MM.1S (cell line): ENCODE measurements at regions not wholly inside any gene's neighbourhood (a gene's known extent, or its start where the extent isn't known, plus 50 kb on each side); places are given as distances from the start of the nearest gene placed in this dataset.

Experiments used
- DNase-seq: peaks from one replicate; pipeline ENCODE4 v3.0.0-alpha.2; 2015
- H2AFZ ChIP-seq: fragments of 300-600 bp; sonication (generic); 2 replicates; pipeline ENCODE4 v1.6.0; 2016; ENCODE audit warnings: antibody characterized with exemption, low read length
- H3F3A ChIP-seq: fragments of 300-600 bp; sonication (generic); 2 replicates; pipeline ENCODE4 v1.6.1; 2016; ENCODE audit warnings: mild to moderate bottlenecking, antibody characterized with exemption, low read length, moderate library complexity, mixed read lengths; ENCODE audit not compliant: insufficient read depth
- H3K27ac ChIP-seq: fragments of 300-600 bp; sonication (generic); 2 replicates; pipeline ENCODE4 v1.5.1; 2016; ENCODE audit warnings: mild to moderate bottlenecking, low read length
- H3K27me3 ChIP-seq: fragments of 300-600 bp; sonication (generic); replicated peaks from 2 replicates; pipeline ENCODE4 v1.6.0; 2016; ENCODE audit warnings: low read length; ENCODE audit not compliant: insufficient read depth
- H3K36me3 ChIP-seq: fragments of 300-600 bp; sonication (generic); replicated peaks from 2 replicates; pipeline ENCODE4 v1.6.1; 2016; ENCODE audit warnings: mild to moderate bottlenecking, low read length, mixed read lengths; ENCODE audit not compliant: insufficient read depth
- H3K4me1 ChIP-seq: fragments of 300-600 bp; sonication (generic); 2 replicates; pipeline ENCODE4 v1.6.1; 2016; ENCODE audit warnings: low read length, mixed read lengths
- H3K4me2 ChIP-seq: fragments of 300-600 bp; sonication (generic); 2 replicates; pipeline ENCODE4 v1.6.0; 2016; ENCODE audit warnings: low read depth, low read length
- H3K4me3 ChIP-seq: fragments of 300-600 bp; sonication (generic); 2 replicates; pipeline ENCODE4 v1.5.1; 2016; ENCODE audit warnings: low read length, mixed read lengths
- H3K79me2 ChIP-seq: fragments of 300-600 bp; sonication (generic); 2 replicates; pipeline ENCODE4 v1.6.1; 2016; ENCODE audit warnings: mixed run types, low read length, mixed read lengths
- H3K9ac ChIP-seq: fragments of 300-600 bp; sonication (generic); 2 replicates; pipeline ENCODE4 v1.6.1; 2016; ENCODE audit warnings: low read length, mixed read lengths
- H3K9me2 ChIP-seq: fragments of 300-600 bp; sonication (generic); replicated peaks from 2 replicates; pipeline ENCODE4 v1.6.1; 2016; ENCODE audit warnings: mild to moderate bottlenecking, low read length, mixed read lengths; ENCODE audit not compliant: insufficient read depth
- H3K9me3 ChIP-seq: fragments of 300-600 bp; sonication (generic); replicated peaks from 2 replicates; pipeline ENCODE4 v1.6.1; 2016; ENCODE audit warnings: mild to moderate bottlenecking, low read length, mixed read lengths; ENCODE audit not compliant: insufficient read depth
- H4K20me1 ChIP-seq: fragments of 300-600 bp; sonication (generic); 2 replicates; pipeline ENCODE4 v1.6.1; 2016; ENCODE audit warnings: mild to moderate bottlenecking, low read length, moderate library complexity, mixed read lengths; ENCODE audit not compliant: insufficient read depth
- CTCF ChIP-seq: fragments of 300-600 bp; sonication (generic); IDR thresholded peaks from 2 replicates; pipeline ENCODE4 v1.5.1; 2016; ENCODE audit warnings: antibody characterized with exemption, low read length, mixed read lengths
- EZH2 ChIP-seq: fragments of 300-600 bp; sonication (generic); optimal IDR thresholded peaks from 2 replicates; pipeline ENCODE3; 2017; ENCODE audit warnings: low read depth, mild to moderate bottlenecking, antibody characterized with exemption, low read length, mixed read lengths
- EZH2phosphoT487 ChIP-seq: fragments of 300-600 bp; sonication (generic); IDR thresholded peaks from 2 replicates; pipeline ENCODE4 v1.6.1; 2018; ENCODE audit warnings: antibody characterized with exemption, low read length

DNA sequence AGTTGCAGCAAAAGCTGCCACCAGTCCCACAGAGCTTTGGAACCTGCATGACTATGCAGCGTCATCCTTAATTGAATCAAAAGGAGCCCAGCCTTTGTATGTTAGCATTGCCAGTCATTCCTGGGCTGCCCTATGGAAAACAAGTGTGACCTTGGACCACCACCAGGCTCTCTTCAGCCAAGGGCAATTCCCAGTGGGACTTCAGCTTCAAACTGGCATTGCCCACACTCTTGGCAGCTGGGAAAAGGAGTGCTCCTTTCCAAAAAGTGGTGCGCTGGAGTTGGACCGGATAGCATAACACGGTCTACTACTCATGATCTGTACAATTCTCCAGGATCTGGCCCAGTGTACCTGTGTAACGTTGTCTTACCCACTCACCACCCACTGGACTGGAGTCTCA lies 259.5 kb downstream of the MREG start:
- TF ChIP-seq EZH2phosphoT487: no peak
- TF ChIP-seq EZH2: no peak
- H3K4me2 ChIP-seq: no peak overlapping the region
- H3K4me1 ChIP-seq: peaks cover 19% of the 10 kb centered on the region
- no peaks in the 10 kb centered on the region for H3F3A ChIP-seq
- no peak overlapping the region for H3K4me3 ChIP-seq
- H3K9me3 ChIP-seq: no peaks in the 10 kb centered on the region
- H3K9ac ChIP-seq: no peak overlapping the region
- H3K27me3 ChIP-seq: no peaks in the 10 kb centered on the region
- no peaks in the 10 kb centered on the region for H4K20me1 ChIP-seq
- no peak overlapping the region for H3K27ac ChIP-seq
- no peak overlapping the region for H2AFZ ChIP-seq
- DNase-seq: no peak
- no peaks in the 10 kb centered on the region for H3K79me2 ChIP-seq
- no peaks in the 10 kb centered on the region for H3K36me3 ChIP-seq
- no peaks in the 10 kb centered on the region for H3K9me2 ChIP-seq

DNA sequence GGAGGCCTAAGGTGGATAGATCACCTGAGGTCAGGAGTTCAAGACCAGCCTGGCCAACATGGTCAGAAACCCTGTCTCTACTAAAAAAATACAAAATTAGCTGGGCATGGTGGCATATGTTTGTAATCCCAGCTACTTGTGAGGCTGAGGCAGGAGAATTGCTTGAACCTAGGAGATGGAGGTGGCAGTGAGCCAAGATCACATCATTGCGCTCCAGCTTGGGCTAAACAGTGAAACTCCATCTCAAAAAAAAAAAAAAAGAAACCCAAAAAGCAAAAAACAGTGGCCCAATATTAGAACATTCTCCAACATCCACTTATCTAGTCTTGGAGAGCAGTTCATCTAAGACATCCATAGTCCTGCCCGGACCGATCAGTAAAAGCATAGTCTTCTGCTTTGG lies 260.4 kb downstream of the MREG start:
- H3K4me1 ChIP-seq: peaks cover 19% of the 10 kb centered on the region
- H3K27me3 ChIP-seq: no peaks in the 10 kb centered on the region
- H4K20me1 ChIP-seq: no peaks in the 10 kb centered on the region
- no peak for DNase-seq
- H3K4me3 ChIP-seq: no peak overlapping the region
- no peak overlapping the region for H3K27ac ChIP-seq
- no peak overlapping the region for H3K9ac ChIP-seq
- H3K4me2 ChIP-seq: no peak overlapping the region
- no peak overlapping the region for H2AFZ ChIP-seq
- H3F3A ChIP-seq: no peaks in the 10 kb centered on the region
- no peaks in the 10 kb centered on the region for H3K9me3 ChIP-seq
- H3K9me2 ChIP-seq: no peaks in the 10 kb centered on the region
- no peaks in the 10 kb centered on the region for H3K36me3 ChIP-seq
- H3K79me2 ChIP-seq: no peaks in the 10 kb centered on the region
- TF ChIP-seq EZH2: no peak
- TF ChIP-seq EZH2phosphoT487: no peak
- TF ChIP-seq CTCF: no peak

DNA sequence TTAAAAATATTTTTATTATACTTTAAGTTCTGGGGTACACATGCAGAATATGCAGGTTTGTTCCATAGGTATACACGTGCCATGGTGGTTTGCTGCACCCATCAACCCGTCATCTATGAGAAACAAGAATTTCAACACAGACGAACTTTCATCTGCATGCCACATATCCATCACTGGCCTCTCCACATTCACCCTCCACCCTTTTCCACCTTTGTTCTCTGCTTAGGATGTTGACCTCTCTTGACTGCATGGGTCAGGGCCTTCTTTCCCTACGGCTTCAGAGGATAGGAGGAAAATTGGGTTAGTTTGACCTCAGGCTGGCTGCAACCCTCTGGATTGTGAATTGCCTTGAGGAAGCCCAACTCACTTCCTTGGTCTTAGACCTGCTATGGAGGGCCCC lies 260.9 kb downstream of the MREG start:
- Histone ChIP-seq H3K9me2 (no peaks in the 10 kb centered on the region), H3K9ac (no peak overlapping the region), H3K27me3 (no peaks in the 10 kb centered on the region), H3K79me2 (no peaks in the 10 kb centered on the region), H3K4me3 (no peak overlapping the region), H3F3A (no peaks in the 10 kb centered on the region), H3K36me3 (no peaks in the 10 kb centered on the region), H3K27ac (no peak overlapping the region), H3K4me2 (no peak overlapping the region), H4K20me1 (no peaks in the 10 kb centered on the region), H2AFZ (no peak overlapping the region), H3K9me3 (no peaks in the 10 kb centered on the region), H3K4me1 (peaks cover 19% of the 10 kb centered on the region)
- TF ChIP-seq CTCF (no peak), EZH2 (no peak), EZH2phosphoT487 (no peak)
- DNase-seq: no peak

DNA sequence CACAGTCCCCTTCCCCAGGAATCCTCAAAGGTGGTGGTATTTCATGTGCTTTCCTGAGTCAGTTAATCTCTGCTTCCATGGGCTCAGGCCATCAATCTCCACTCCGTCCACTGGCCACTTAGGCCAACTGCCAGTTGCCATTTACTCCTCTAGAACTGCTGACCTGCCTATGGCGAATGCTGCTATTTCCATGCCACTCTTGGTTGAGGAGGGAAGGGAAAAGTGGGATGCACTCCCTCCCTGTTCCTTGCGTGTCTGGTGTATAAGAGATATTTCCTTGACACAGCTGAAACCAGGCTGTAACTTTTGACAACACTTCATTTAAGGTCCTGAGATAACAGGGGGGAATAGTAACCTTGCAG lies 261.5 kb downstream of the MREG start:
- Histone ChIP-seq H3K9ac (no peak overlapping the region), H3K4me2 (no peak overlapping the region), H3F3A (no peaks in the 10 kb centered on the region)

More for the DNA sequence above, 261.5 kb downstream of the MREG start:
- no peaks in the 10 kb centered on the region for H3K9me3 ChIP-seq
- H3K27me3 ChIP-seq: no peaks in the 10 kb centered on the region
- no peaks in the 10 kb centered on the region for H3K79me2 ChIP-seq
- no peak for DNase-seq
- H2AFZ ChIP-seq: no peak overlapping the region
- peaks cover 19% of the 10 kb centered on the region for H3K4me1 ChIP-seq
- no peak overlapping the region for H3K27ac ChIP-seq
- TF ChIP-seq CTCF (no peak), EZH2phosphoT487 (no peak), EZH2 (no peak)
- H3K36me3 ChIP-seq: no peaks in the 10 kb centered on the region
- H4K20me1 ChIP-seq: no peaks in the 10 kb centered on the region
- H3K4me3 ChIP-seq: no peak overlapping the region
- H3K9me2 ChIP-seq: no peaks in the 10 kb centered on the region
